Frontal cortex (tissue), 3 donors: ENCODE measurements at regions not wholly inside any gene's neighbourhood (a gene's known extent, or its start where the extent isn't known, plus 50 kb on each side); places are given as distances from the start of the nearest gene placed in this dataset.

Experiments used
- DNase-seq, 2 donors: peaks; one replicate each; pipeline ENCODE4 v3.0.0; 2012; ENCODE audit warnings: low spot score in 2 of 2
- FAIRE-seq: peaks from 2 replicates; lab custom pipeline; 2012; peaks lifted over from hg19 to GRCh38; lab: Jason Lieb, UNC
- donor health status: control.
- donor health status: control.
- donor health status: control.

DNA sequence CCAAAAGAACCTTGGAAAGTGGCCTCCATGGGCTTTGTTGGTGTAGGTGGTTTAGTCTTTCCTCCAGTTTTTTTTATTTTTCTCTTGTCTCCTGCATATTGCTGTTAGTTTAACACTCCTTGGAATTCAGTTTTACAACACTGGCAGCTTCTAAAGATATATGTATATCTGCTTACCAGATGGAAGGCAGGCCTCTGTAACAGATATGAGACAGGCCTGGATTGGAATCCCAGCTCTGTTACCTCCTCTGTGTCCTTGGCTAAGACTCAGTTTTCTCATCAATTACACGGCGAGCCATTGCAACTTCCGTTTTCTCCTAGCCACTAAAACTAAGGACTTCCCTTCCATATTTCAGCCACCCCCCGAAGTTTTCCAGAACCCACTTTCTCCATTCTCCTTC, 133.4 kb upstream of the SMAD1 start:
- DNase-seq = no peak
- no peak for FAIRE-seq

DNA sequence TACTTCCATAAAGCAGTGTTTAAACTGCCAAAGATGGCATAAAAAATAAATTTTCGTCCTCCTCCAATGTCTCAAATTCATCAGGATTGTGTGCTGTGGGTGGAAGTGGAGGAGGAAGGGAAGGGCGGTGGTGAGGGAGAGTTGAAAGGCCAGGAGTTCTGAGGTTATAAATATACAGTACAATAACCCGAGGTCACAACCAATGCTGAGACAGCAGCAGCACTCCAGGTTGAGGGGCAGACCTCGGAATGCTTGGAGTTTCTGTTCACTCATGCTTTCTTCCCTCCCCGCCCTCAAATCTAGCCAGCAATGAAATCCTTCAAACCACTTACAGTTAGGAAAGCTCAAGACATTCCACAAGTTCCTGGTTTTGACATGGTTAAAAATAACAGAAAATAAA, 134.0 kb upstream of the SMAD1 start:
- DNase-seq (peak in 1 of 2 donors; percentile 21), FAIRE-seq (no peak)

DNA sequence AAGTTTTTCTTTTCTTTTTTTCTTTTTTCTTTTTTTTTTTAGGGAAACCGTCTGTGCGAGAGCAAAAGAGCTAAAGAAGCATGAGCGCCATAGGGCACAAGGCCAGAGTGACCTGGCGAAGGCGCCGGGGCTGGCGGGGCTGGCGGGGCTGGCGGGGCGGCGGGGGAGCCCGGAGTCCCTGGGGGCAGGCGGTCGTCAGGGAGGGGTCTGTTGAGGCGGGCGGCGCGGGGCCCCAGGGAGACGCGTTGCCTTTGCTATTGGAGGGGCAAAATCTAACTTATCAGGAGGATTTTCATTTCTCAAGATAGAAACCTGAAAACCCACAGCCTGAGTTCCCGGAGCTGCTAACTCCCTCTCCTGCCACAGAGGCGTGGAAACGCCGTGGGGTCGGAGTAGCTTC, 135.6 kb upstream of the SMAD1 start:
- FAIRE-seq (no peak), DNase-seq (no peak)

DNA sequence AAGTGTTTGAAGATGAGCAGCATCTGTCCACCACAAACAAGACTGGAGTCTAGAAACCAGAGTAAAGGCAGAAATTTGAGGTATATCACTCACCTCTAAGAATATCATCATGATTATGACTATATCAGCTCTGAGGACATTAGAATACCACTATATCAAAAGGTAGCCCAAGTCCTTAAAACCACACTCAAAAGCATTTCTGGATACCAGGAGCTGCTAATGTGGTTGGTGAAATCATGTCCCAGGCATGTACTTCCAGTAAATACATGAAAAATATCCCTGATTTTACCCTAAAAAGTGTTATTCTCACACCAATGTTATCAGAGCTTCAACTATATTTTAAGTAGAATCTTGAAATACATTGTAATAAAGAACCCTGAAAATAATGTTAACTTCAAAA, 136.3 kb upstream of the SMAD1 start:
- DNase-seq = no peak
- no peak for FAIRE-seq

DNA sequence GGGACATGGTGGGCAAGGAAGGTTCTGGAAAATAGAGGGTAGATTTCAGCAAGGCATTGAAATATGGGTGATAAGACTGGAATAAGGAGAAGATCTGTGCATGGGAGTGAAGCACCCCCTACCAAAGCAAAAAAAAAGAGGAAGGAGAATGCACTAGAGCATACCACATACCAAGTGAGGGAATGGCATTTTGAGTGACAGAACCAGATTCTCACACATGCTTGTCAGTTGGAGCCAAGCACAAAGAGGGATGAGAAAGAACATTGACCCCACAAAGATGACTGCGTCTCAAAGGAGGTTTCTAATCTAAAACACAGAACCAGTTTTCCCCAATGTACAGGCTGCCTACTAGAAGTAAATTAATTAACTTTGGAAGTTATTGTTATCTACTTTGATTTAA, 140.3 kb upstream of the SMAD1 start:
- FAIRE-seq = no peak

DNA sequence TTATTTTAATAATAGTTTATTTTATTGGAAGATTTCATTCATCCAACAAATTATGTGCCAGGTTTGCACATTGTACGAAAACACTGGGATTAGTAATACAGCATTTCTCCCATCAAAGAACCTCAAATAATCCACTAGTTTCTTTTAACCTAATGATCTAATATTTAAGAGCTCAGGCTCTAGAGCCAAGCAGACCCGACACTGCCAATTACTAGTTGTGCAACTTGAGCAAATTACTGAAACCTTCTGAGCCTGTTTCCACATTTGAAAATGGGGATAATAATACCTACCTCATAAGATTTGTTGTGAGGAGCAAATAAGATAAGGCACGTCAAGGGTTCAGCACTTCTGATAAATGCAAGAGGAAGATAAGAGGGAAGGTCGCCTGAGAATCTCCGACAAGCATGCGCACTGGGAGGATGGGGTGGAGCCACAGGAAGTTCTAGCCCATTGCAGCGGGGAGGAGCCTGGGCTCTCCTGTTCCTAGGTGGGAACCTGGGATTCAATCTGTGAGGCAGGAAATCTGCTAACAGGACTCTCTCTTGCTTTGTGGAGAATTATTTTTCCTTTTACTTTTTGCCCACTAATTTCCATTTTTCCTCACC, 141.5 kb upstream of the SMAD1 start:
- DNase-seq = no peak
- FAIRE-seq = no peak

More for the DNA sequence above, 140.3 kb upstream of the SMAD1 start:
- DNase-seq = no peak

DNA sequence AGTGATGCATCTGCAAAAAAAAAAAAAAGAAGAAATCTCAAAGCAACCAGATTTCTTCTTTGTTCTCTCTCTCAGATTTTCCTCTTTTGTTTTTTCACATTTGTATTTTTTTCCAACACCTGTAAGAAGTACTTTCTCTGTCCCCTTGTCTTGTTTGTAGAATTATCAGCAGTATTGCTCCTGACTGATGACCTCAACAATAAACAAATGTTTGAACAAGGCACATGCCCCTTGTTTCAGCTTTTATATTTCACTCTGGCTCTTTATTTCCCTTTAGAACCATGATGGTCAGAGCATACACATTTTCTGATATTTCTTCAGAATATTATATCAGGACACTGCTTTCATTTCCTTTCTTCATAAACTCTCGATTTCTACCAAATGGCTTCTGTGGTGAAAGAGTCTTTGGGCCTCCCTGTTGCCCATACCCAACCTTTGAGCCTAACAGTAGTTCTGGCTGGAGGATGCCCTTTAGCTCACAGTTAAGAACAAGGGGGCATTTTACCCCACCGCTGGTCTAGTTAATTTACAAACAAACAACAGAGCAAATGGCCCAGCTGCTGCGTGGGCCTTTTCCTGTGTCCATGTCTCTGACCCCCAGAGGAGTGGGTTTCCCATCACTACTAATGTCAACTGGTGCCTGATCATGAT, 142.5 kb upstream of the SMAD1 start:
- DNase-seq = no peak
- no peak for FAIRE-seq

DNA sequence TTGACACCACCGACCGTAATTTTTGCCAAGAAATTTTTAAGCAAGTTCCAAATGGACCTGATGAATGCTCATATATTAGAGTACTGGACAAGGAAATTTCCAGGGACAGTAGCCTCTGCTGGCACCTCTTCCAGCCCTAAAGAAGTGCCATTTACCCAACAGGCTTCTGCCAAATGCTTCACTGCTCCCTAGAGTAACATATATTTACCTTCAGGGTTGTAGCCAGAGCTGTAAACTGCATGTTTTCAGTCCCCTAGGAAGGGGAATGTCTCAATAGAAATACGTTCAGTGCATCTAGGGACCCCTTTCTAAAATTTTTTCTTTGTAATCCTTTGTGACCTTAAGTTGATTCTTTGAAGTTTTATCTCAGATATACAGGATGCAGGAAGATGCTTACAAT, 143.1 kb upstream of the SMAD1 start:
- DNase-seq (no peak), FAIRE-seq (no peak)

DNA sequence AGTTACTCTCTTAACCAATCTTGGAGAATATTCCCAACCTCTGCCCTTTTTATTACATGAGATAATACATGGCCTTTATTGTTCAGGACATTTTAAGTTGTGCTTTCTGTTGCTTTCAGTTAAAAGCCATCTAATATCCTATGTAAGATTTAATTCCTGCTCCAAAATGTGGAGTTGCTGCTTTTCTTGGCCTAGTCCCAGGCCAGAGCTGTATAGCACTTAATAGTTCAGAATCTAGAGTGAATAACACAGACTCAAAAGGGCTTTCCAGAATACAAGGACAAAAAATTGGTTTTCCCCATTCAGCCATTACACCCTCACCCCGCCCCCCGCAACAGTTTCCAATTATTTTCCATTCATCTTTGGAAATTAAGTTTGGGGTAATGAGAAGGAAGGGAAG, 144.3 kb upstream of the SMAD1 start:
- DNase-seq (no peak), FAIRE-seq (no peak)

DNA sequence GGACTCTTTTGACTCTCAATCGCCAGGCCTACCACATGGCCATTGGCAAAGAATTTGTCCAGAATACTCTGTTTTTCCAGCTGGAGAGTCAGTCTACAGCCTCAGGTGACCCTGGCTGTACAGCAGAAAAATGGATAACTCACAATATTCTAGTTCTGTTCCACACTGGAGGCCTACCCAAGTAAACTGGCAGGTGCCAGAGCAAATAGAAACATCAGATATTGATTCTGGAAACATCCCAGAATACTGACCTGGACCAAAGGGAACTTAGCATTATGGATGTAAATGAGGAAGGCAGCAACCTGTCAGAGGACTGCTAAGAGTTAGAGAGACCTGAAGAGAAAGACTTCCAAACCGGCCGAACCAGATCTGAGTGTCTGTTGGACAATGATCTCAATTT, 147.9 kb upstream of the SMAD1 start:
- no peak for DNase-seq
- FAIRE-seq = no peak

DNA sequence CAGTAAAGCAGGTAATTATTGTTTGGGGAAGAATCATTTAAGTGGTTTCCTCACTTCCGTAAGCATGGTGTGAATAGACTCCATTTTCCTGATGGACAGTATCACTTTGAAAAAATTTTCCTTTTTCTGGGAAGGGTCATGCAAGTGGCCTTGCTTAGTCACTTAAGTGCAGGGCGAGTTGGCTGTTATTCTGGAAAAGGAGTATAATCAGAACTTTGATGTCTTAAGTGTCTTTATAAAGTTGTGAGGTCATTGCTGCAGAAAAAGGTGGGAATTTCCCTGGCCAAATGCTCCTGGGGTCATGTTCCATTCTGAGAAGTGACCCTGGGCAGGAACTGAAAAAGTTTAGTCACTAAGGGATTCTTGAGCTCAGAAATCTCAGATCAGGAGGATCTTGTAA, 146.1 kb upstream of the OTUD4 start:
- FAIRE-seq (no peak), DNase-seq (no peak)

DNA sequence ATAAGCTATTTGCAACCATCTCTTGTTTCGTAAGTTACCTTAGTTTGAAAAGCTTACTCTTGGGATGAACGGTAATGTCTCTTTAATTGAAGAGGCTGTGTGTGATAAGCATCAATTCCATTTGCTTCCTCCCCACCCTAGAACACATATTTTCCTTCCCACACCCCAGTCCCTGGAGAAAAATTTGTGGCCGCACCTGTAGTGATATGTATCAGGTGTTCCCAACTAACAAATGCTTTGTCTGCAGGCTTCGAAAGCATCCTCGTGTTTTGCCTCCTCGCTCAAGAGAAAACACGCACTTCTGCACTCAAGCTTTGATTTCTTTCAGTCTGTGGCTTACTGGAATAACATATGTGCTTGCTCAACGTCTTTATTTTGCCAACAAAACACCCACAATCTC, 143.8 kb upstream of the OTUD4 start:
- no peak for DNase-seq
- FAIRE-seq = no peak

DNA sequence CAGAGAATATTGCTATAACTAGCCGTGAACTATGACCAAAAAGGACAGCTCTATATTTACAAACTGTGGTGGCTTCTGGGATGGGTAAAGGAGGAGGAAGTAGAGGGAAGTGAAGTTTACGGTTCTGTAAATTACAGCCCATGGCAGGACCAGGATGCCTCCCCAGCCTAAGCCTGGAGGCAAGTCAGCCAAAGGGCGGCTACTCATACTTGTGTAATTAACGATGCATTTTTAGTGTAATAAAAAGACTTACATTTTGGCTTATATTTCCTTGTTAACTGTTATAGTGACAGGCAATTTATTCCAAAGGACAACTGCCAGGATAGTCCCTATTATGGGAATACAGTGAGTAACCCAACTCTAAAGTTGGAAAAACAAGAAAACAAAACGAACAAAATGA, 139.9 kb upstream of the OTUD4 start:
- DNase-seq (no peak), FAIRE-seq (no peak)

DNA sequence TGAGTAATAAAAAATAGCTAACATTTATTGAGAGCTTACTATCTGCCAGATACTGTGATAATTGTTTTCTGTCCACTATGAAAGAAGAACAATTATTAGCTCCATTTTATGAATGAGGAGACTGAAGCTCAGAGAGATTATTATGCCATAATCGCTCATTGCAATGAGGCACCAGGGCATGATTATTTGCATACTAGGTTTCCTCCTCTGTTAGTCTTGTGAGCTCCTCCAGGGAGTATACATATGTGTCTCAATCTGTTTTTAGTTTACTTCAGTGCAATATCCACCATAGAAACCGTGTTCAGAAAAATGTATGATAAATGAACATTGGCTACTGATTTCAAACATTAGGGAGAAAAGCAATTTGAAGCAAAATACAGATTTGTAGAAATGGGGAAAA, 139.4 kb upstream of the OTUD4 start:
- DNase-seq (no peak), FAIRE-seq (no peak)

DNA sequence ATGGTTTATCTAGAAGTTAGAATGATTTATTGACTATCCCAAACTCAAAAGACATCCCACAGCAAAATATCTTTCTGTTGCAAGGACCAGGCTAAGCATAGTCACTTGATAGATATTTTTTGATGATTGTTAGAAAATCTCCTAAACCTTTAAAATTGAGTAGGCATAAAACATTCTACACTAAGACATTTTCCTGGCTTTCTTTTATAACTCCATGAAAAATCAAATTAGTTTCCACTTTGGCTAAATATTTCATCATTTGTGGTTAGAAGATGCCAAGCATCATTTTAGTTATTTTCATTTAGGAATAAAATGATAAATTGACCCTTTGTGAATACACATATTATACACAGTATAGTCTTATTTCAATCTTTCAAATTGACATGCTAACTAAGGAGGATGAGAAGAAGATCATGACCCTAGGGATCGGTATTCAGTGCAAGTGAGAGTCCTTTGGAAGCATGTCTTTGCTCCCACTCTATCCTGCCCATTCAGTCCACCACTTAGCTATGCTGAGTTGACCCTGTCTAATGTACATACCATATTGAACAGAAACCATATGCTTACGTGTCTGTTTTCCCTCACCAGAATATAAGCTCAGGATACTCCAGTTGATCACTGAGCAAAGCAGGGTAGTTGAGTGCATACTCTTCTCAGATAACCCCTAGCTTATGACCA, 136.6 kb upstream of the OTUD4 start:
- FAIRE-seq = no peak

DNA sequence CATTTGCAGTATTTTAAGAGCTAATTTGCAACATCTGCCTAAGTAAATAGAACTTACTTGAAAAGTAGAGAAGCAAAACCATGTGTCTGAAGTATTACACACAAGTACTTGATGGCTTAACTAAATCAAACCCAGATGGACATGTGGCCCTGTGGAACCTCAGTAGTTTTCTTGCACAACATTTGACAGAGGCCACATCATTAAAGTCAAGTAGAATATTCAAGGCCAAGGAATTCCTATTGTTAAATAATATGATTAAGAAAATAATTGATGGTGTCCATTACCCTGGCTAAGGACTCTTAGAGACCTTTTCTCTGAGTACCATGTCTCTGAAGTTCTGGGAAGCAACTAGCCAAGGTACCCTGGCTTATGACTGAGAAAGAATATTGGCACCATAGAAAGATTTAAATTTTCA, 135.4 kb upstream of the OTUD4 start:
- FAIRE-seq (no peak), DNase-seq (no peak)

More for the DNA sequence above, 136.6 kb upstream of the OTUD4 start:
- DNase-seq = no peak

DNA sequence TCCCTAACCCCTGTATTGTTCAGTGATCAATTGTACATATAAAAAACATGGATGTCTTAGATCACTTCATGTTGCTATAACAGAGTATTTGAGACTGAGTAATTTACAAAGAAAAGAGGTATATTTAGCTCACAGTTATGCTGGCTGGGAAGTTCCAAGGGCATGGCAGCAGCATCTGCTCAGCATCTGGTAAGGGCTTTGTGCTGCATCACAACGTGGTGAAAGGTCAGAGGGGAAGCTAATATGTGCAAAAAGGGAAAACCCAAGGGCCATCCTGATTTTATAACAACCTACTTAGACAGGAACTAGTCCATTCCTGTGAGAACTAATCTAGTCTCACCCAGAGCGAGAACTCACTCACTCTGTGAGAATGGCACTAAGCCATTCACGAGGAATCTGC, 128.2 kb upstream of the OTUD4 start:
- DNase-seq = no peak
- no peak for FAIRE-seq

DNA sequence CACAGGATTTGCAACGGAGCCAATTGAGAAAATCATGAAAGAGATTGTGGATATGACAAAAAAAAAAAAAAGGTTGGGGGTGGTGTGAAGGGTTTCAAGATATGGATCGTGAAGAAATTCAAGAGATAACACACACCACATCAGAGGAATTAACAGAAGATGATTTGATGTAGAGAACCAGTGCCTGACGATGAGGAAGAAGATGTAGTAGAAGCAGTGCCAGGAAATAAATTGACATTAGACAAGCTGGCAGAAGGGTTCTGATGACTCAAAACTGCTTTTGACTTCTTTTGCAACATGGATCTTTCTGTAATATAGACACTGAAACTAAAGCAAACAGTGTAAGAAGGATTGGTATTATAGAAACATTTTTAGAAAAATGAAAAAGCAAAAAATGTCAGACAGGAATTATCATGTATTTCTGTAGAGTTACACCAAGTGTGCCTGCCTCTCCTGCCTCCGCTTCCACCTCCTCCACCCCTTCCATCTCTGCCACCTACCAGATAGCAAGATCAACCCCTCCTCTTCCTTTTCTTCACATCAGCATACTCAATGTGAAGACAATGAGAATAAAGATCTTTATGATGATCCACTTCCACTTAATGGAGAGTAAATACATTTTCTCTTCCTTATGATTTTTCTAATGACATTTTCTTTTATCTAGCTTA, 127.5 kb upstream of the OTUD4 start:
- FAIRE-seq = no peak

DNA sequence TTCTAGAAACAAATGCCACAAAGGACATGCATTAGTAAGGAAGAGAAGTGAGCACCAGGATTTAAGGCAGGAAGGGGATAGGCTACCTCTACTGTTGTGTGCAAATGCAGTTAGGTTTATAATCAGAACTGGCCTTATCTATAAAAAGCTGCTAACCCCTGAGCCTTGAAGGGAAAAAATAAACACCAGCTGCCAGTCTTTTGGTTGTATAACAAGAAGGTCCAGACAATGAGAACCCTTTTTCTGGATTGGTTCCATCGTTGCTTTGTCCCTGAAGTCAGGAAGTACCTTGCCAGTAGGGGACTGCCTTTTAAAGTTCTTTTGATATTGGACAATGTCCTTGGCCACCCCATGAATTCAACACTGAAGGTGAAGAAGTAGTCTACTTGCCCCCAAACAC, 126.7 kb upstream of the OTUD4 start:
- no peak for FAIRE-seq

More for the DNA sequence above, 127.5 kb upstream of the OTUD4 start:
- no peak for DNase-seq

DNA sequence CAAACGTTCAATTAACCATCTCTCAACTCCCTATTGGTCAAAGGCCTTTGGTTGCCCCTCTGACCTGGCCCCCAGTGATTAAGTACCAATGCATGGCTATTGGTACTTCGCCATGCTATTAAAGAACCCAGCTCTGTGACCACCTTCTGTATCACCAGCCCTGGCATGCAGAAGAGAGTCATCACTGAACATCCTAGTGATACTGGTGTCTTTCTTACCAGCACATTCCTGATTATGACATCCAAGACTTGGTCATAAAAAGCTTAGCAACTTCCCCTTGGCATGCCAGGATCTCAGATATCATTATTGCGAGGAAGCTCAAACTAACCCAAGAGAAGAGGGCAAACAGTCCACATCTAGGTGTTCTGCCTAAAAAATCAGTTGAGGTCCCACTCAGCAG, 122.3 kb upstream of the OTUD4 start:
- FAIRE-seq = no peak
- no peak for DNase-seq

More for the DNA sequence above, 126.7 kb upstream of the OTUD4 start:
- no peak for DNase-seq
